ENCODE measurements at regions not wholly inside any gene's neighbourhood (a gene's known extent, or its start where the extent isn't known, plus 50 kb on each side); places are given as distances from the start of the nearest gene placed in this dataset.

DNA sequence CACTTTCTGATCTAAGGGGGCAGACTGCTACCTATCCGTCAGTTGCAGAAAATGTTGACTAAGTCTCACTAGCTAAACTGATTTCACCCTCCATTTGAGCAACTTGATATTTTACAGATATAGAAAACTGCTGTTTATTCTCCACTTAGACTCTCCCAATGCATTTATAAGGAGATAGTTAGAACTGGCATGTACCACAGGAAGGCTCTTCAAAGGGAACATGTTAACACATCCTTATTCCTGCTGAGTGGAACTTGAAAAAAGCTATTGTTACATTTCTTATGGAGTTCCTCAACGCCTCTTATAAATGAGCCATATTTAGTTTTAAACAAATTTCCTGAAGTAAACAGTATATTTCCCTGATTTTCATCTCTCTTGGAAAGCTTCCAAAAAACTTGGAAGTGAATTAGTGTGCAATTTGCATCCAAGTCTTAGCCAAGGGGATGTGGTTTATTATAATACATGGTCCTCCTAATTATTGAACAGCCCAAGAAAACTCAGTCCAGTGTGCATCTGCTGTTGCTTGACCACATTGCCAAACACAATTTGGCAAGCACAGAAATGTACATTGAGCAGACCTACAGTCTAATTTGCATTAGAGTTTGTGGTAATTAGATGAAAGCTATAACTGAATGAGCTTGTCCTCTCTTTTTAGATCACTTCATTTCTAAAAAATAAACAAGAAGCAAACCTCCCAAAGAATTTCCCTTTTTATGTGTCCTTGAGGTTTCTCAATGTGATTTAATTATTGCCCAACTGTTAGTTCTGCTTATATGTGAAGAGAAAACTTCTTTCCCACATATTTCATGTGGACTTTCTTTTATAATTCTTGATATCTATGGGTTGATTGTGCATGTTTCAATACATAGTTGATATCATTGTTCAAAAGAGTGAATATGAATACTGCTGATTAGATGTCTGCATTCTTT lies 72.6 kb upstream of the DPH6 start:
- no peak overlapping the region for H3K4me3 ChIP-seq (ENCODE audit: low read depth, low read length)
- TF ChIP-seq, protein P1, sequence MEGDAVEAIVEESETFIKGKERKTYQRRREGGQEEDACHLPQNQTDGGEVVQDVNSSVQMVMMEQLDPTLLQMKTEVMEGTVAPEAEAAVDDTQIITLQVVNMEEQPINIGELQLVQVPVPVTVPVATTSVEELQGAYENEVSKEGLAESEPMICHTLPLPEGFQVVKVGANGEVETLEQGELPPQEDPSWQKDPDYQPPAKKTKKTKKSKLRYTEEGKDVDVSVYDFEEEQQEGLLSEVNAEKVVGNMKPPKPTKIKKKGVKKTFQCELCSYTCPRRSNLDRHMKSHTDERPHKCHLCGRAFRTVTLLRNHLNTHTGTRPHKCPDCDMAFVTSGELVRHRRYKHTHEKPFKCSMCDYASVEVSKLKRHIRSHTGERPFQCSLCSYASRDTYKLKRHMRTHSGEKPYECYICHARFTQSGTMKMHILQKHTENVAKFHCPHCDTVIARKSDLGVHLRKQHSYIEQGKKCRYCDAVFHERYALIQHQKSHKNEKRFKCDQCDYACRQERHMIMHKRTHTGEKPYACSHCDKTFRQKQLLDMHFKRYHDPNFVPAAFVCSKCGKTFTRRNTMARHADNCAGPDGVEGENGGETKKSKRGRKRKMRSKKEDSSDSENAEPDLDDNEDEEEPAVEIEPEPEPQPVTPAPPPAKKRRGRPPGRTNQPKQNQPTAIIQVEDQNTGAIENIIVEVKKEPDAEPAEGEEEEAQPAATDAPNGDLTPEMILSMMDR (IDR thresholded peaks at IDR 0.05; ENCODE audit: low read depth, low read length): no peak

DNA sequence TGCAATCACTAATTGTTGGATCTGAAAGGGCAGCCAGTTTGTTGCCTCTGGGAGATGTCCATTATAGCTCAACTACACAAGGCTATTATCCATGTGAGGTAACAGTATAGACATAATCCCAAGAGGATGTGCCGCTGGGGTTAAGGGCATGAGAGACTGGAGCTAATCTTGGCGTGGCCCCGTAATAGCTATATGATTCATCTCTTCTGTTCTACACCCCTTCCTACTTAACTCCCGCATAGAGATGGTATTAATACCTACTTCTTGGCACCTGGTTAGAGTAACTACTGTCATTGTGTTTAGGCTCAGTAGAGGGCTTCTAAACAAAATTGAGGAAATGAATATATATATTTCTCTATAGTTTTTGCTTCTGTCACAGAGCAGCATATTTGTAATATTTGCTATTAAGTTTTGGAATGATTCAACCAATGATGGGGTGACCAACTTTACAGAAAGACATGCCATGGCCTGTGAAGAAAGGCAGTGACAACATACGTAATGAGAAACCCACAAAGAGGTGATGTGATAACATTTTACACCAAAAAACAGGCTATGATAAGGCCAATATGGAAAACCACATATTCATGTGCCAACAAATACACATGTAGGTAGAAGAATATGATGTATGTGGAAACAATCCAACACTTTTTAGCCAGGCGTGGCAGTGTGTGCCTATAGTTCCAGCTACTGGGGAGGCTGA lies 76.8 kb upstream of the DPH6 start:
- TF ChIP-seq, protein P1 (IDR thresholded peaks at IDR 0.05; ENCODE audit: low read depth, low read length): no peak
- no peak overlapping the region for H3K4me3 ChIP-seq (ENCODE audit: low read depth, low read length)

- TF ChIP-seq, protein P1 (IDR thresholded peaks at IDR 0.05; ENCODE audit: low read depth, low read length): no peak
- H3K4me3 ChIP-seq (ENCODE audit: low read depth, low read length): no peak overlapping the region
Measured at GRCh38 chr15:35624881-35625280, 78.9 kb upstream of the DPH6 start.

- H3K4me3 ChIP-seq (ENCODE audit: low read depth, low read length): no peak overlapping the region
- TF ChIP-seq, protein P1 (IDR thresholded peaks at IDR 0.05; ENCODE audit: low read depth, low read length): no peak
Measured at GRCh38 chr15:35626571-35627318, 80.8 kb upstream of the DPH6 start.

- H3K4me3 ChIP-seq (ENCODE audit: low read depth, low read length): no peak overlapping the region
- TF ChIP-seq, protein P1 (IDR thresholded peaks at IDR 0.05; ENCODE audit: low read depth, low read length): no peak
Measured at GRCh38 chr15:35627696-35628095, 81.7 kb upstream of the DPH6 start.

GRCh38 chr15:35629766-35630165 lies 83.8 kb upstream of the DPH6 start:
- H3K4me3 ChIP-seq (ENCODE audit: low read depth, low read length): no peak overlapping the region
- TF ChIP-seq, protein P1 (IDR thresholded peaks at IDR 0.05; ENCODE audit: low read depth, low read length): no peak

Measured in WI38 (cell line).